NCI-H774 (cell line): ENCODE measurements at regions not wholly inside any gene's neighbourhood (a gene's known extent, or its start where the extent isn't known, plus 50 kb on each side); places are given as distances from the start of the nearest gene placed in this dataset.

Experiments
- DNase-seq: peaks from one replicate; lab custom pipeline; 2025; lab: John Stamatoyannopoulos, UW

DNA sequence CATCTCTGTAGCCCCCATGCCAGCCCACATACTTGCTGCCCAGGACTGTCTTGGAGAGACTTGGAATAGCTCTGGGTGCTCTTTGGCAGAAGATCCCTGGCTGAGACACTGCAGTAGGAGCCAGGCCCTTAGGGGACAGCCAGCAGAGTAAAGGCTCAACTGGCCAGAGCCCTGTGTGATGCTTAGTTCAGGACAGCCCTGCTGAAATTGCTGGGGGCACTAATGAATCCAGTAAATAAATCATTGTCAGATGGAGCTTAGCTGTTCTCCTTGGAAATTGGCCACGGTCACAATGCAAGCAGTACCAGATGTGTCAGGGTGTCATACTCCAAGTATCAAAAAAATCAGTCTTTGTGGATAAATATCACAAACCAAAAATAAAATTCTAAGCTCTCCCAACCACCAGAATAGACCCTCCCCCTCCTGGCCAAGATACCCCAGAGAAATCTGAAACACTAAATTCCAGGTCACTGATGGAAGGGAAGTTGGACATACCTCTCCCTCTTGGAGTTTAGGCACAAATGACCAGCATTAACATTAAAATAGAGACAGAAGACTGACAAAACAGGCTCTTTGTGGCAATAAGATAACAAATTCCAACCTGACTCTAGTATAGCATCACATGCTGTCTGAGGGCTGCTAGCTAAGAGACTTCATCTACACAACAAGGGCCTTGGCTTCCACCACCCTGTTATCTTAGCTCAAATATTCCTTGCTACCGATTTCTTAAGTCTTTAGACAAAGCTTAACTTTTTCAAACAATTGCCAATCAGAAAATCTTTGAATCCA is 83.2 kb upstream of the DNAH14 start:
- DNase-seq = no peak

- DNase-seq = no peak
Measured at GRCh38 chr1:224850446-224850845, 79.0 kb upstream of the DNAH14 start.

DNA sequence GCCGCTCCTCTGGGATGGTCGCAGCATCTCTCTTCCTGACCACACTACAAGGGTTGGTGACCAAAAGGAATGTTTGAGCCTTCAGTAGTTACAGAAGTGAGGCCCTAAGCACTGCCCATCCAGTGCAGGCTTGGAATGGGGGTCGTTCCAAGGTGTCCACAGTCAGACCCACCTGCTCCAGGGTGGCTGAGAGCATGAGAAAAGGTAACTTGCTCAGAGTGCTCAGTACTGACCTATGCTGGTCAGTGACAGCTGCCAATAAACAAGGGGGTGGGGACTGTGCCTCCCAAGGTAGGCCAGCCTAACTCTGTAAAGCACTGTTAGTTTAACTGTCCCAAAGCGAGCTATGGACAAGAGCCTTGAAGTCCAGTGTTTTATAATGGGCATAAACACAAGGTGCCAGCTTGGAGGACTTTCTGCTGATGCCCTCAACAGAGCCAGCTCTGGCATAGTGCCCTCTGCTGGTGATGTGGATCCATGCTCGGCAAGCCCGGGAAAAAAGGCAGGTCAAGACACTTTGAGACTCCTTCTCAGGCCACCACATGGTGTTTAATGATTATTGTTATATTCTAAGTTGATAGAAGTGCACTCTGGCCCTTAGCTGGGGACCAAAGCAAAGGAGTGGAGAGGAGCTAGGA is 78.1 kb upstream of the DNAH14 start:
- DNase-seq = peak; percentile 57

GRCh38 chr1:224851848-224852261 is 77.6 kb upstream of the DNAH14 start:
- DNase-seq = no peak

DNA sequence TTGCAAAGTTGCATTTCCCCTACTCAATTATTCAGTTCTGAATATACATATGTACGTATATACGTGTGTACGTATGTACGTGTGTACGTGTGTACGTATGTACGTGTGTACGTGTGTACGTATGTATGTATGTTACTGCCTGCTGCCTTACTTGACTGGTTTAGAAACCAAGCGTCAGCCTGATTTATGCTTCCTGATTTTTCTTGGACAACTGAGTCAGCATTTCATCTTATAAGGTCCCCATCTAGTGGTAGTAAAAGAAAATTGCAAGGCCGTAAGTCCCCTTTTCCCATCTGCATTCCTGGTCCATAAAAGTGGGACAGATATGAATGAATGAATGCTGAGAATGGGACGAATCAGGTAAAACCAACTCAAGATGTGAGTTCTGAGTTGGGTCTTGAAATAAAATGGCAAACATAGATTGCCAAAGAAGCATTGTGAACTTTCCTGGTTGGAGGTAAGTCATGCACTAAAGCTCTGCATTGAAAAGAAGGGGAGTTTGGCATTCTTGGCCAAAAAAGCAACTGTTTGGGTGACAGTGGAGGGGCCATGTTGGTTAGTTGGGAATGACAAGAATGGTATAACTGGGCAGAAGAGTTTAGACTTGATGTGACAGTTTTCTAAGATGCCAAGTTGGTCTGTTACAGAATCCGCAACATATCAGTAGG is 76.4 kb upstream of the DNAH14 start:
- DNase-seq = peak; percentile 38

GRCh38 chr1:224856973-224857372 is 72.5 kb upstream of the DNAH14 start:
- no peak for DNase-seq

- DNase-seq = no peak
Measured at GRCh38 chr1:224859651-224860050, 69.8 kb upstream of the DNAH14 start.

GRCh38 chr1:224860488-224861338 is 68.8 kb upstream of the DNAH14 start:
- DNase-seq = no peak

DNA sequence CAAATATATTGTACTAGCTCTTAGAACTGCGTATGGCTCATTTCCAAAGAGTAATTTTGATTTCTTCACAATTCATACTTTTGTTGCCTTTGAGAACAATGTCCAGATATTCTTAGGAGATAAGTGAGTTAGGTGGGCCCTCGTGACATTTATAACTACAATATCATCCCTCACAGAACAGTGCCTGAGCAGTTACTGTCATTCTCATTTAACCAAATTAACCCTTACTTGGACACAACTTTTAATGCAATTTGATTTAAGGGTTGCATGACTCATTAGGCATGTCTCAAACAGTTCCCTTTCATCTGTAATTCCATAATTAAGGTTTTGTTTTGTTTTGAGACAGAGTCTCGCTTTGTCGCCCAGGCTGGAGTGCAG is 68.1 kb upstream of the DNAH14 start:
- no peak for DNase-seq

DNA sequence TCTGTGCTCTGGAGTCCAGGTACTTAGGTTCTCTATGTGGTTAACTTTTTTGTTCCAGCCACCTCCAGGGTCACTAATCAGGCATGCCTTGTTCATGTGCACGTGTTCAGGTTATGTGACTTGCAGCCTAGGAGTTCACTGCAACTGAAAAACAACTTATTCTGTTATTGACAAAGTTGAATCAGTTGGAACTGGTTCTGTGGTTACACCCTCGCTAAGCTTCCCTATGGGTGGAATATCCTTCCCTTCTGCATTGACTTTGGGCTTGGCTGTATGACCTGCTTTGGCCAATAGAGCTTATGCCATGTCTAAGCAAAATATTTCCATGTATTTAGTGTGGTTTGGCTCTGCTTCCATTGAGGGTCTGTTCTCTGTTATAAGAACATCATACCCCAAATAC is 66.0 kb upstream of the DNAH14 start:
- DNase-seq = no peak

- DNase-seq = no peak
Measured at GRCh38 chr1:224864006-224864405, 65.5 kb upstream of the DNAH14 start.

DNA sequence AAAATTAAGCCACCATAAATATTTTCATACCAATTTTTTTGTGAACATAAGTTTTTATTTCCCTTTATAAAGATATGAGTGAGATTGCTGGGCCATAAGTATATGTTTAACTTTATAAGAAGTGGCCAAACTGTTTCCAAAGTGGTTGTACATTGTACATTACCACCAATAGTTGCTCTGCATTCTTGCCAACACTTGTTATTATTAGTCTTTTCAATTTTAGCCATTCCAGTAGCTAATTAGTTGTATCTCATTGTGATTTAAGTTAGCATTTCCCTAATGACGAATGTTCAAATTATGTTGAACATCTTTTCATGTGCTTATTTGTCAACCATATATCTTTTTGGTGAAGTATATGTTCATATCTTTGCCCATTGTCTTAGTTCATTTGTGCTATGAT is 64.0 kb upstream of the DNAH14 start:
- DNase-seq = no peak

GRCh38 chr1:224866940-224867339 is 62.5 kb upstream of the DNAH14 start:
- no peak for DNase-seq

DNA sequence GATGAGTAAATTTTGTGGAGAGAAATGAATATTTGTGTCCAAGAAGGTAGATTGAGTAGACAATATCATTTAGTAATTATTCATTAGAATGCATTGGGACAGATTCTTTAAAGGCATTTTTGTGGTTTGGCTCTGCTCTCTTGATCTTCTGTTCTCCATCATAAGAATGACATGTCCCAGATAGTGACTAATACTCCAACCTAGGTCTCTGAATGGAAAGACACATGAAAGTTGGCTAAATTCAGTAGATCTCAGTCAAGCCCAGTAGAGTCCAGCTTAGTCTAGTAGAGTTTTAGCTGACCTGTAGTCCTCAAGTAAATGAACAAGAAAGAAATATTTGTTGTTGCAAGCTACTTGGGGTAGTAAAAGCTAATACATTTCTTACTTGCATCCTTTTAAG is 61.8 kb upstream of the DNAH14 start:
- DNase-seq = no peak

DNA sequence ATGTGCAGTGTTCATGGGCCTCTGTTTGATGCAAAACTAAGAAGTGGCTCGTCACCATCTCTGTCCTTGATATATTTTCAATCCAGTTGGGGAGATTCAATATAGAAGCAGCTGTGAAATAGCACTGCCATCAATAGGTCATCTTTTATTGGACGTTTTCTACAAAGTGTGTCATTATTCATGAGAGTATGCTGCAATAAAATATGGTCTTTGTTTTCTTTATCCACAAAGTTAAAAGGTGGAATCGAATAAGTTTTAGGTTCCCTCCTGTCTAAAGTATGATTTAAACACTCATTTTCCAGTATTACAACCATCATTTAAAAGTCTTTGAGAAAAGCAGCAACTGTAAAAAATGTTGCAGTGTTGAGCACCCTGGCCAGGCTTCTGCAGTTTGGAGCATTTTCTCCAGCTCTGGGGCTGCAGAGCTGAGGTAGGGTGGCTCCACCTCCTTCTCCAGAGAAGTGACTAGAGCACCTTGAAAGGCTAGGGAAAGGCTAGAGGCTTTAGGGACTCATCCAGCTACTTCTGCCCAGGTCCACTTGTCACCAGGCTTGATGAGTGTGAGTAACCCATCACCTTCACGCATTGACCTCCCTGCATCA is 56.5 kb upstream of the DNAH14 start:
- DNase-seq = no peak

DNA sequence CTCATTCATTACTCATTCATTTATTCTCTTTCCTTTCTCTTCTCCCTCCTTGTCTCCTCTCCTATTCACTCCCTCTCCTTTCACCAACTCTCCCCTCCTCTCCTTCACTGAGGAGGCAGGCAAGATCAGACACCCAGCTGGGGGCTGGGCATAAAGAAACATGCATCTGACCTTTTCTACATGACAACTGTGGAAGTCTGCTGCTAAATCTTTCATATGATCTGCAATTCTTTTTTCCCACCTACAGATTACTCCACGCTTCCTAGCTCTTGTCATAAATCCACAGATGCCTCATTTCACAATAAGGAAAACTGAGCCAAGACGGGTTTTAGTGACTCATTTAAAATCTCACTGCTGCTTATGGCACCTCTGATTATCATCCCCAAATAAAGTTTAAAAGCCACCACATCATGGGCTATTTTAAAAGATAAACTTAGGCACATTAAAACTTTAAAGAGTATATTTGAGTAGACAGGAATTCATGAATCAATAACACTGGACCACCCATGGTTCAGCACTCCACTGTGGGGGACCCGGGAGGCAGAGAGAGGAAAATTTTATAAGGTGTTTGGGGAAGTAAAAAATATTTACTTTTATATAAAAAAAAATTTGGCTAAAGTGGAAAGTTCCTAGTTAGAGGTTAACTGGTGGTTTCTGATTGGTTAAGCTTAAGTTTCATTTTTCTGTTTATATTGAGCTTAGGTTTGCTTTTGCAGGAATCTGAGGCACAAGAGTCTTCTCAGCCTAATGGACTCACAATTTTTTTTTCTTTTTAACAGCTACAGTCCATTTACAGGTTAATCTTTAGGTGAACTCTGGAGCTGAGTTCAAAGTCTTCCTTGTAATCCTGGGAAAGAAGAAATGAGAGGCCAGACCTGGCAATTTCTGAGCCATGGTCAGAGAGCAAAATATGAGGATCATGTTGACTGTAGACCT is 55.8 kb upstream of the DNAH14 start:
- DNase-seq = no peak

- no peak for DNase-seq
Measured at GRCh38 chr1:224874775-224875174, 54.7 kb upstream of the DNAH14 start.

DNA sequence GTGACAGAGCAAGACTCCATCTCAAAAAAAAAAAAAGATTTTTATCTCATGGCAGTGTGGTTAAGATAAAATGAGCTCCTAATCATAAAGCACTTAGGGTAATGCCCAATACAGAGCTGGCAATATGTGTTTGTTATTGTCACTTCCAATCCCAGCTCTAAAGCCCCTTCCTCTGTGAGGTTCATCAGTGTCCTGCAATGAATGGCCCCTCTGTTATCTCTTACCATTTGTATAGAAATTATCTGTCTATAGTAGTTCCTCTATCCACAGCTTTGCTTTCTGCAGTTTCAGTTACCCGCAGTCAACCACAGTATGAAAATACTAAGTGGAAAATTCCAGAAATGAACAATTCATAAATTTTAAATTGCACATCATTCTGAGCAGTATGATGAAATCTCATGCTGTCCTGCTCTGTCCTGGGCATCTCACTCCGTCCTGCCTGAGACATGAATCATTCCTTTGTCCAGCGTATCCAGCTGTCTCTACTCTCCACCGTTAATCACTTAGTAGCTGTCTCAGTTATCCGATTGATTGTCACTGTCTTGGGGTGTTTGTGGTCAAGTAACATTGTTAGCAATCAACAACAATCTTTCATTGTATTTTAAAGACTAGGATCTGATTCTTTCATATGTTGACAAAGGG is 50.2 kb upstream of the DNAH14 start:
- DNase-seq = no peak
